Activated CD8-positive, alpha-beta T cell treated with anti-CD3 and anti-CD28 coated beads for 36 hours (primary cell): ENCODE measurements at regions not wholly inside any gene's neighbourhood (a gene's known extent, or its start where the extent isn't known, plus 50 kb on each side); places are given as distances from the start of the nearest gene placed in this dataset.

ENCODE experiments used
- ATAC-seq: fragments of 200-7000 bp; cut with Tn5 transposase; one replicate; pipeline ENCODE4 v1.10.0; 2021; ENCODE audit warnings: mild to moderate bottlenecking, moderate library complexity
- CTCF ChIA-PET: fragments of 350-600 bp; sonication (Branson Sonifier 250); formaldehyde crosslinking; loops from one replicate; lab custom pipeline; 2021; ENCODE audit warnings: antibody characterized with exemption; lab: Charles Lee
- POLR2A ChIA-PET: fragments of 350-600 bp; sonication (Branson Sonifier 250); formaldehyde crosslinking; loops from one replicate; lab custom pipeline; 2021; ENCODE audit warnings: antibody characterized with exemption; lab: Charles Lee
- DNase-seq: peaks from one replicate; pipeline ENCODE4 v3.0.0-alpha.2; 2020
- H3K27ac Mint-ChIP-seq: one replicate; pipeline ENCODE4 v1.8.0; 2021; ENCODE audit warnings: mild to moderate bottlenecking, mixed read lengths
- H3K27me3 Mint-ChIP-seq: one replicate; pipeline ENCODE4 v1.8.0; 2021; ENCODE audit warnings: mixed read lengths
- H3K36me3 Mint-ChIP-seq: one replicate; pipeline ENCODE4 v1.8.0; 2021; ENCODE audit warnings: low read depth, mixed read lengths
- H3K4me1 Mint-ChIP-seq: one replicate; pipeline ENCODE4 v1.8.0; 2021; ENCODE audit warnings: low read depth, mixed read lengths
- H3K4me3 Mint-ChIP-seq: one replicate; pipeline ENCODE4 v1.8.0; 2021; ENCODE audit warnings: mild to moderate bottlenecking, moderate library complexity, mixed read lengths
- H3K9me3 Mint-ChIP-seq: one replicate; pipeline ENCODE4 v1.8.0; 2021; ENCODE audit warnings: mixed read lengths
- intact Hi-C: fragments of 100-400 bp; cut with micrococcal nuclease; formaldehyde crosslinking; loops from one replicate; pipeline ENCODE4 v1.10.0; 2022
- TF ChIP-seq, protein P1 (sequence below): fragments of 200-600 bp; IDR thresholded peaks from one replicate; pipeline ENCODE4 v1.8.0; 2022; ENCODE audit warnings: antibody characterized with exemption, mild to moderate bottlenecking

DNA sequence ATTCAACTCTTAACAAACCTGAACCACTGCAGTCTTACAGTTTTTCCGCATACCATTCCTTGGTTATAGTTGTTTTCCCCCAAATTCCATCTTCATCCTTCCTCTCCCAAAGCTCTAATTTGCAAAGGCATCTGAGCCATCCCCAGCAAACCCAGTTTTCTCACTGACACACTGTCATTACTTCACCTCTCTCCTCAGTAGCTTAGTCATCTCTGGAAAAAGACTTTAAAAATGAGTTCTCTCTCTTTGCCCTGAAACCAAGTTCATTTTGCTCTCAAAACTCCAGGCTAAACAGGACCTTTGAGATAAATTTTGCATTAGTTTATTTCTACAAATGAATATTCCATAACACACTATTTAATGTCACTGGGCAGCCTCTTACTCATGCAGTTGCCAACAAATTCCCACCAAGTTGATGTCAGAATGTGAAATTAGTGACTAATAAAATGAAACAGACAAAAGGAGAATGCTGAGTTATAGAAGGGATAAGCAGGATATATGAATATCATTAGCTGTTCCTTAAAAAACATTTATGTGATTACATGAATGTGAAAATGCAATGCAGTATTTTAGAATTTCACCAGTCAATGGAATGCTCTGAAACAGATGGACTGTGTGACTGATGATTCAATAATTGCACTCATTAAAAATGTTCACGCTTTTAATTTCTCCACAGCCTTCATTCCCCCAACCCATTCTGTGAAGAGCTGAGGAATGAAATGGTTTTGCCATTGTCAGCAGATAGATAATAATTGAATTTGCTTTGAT lies 107.4 kb upstream of the DMAC1 start:
- CTCF ChIA-PET = no interaction called here
- no peaks in the 10 kb centered on the region for H3K9me3 Mint-ChIP-seq
- no peak for DNase-seq
- no peak for ATAC-seq
- H3K27ac Mint-ChIP-seq = no peak overlapping the region
- H3K4me1 Mint-ChIP-seq = peaks cover 4% of the 10 kb centered on the region
- H3K4me3 Mint-ChIP-seq = no peak overlapping the region
- intact Hi-C loops = no loop called here
- TF ChIP-seq, protein P1, sequence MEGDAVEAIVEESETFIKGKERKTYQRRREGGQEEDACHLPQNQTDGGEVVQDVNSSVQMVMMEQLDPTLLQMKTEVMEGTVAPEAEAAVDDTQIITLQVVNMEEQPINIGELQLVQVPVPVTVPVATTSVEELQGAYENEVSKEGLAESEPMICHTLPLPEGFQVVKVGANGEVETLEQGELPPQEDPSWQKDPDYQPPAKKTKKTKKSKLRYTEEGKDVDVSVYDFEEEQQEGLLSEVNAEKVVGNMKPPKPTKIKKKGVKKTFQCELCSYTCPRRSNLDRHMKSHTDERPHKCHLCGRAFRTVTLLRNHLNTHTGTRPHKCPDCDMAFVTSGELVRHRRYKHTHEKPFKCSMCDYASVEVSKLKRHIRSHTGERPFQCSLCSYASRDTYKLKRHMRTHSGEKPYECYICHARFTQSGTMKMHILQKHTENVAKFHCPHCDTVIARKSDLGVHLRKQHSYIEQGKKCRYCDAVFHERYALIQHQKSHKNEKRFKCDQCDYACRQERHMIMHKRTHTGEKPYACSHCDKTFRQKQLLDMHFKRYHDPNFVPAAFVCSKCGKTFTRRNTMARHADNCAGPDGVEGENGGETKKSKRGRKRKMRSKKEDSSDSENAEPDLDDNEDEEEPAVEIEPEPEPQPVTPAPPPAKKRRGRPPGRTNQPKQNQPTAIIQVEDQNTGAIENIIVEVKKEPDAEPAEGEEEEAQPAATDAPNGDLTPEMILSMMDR = no peak
- POLR2A ChIA-PET = interaction anchor here (1.0 kb wide), 1 partner anchor 12 kb away, joined by 3 read pairs; no protein-coding TSS in a partner anchor
- peaks cover 2% of the 10 kb centered on the region for H3K27me3 Mint-ChIP-seq
- no peaks in the 10 kb centered on the region for H3K36me3 Mint-ChIP-seq

DNA sequence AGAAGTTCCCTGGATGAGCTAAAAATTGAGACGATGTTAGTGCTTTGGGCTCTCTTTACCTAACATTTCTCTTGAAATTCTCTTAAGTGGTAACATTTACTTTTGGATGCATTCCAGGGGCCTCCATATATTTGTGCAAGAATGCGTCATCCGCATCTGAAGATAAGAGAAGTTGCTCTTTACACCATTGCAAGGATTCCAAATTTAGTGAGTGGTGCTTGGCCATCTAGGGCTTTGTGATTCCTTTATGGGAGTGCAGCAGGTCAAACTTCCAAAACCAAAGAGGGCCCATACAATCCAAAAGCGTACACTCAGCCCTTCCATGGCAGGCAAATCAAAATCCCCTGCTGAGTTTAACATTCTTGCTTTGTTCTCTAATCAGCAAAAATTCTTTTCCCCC lies 102.0 kb upstream of the DMAC1 start:
- H3K9me3 Mint-ChIP-seq = no peaks in the 10 kb centered on the region
- POLR2A ChIA-PET = no interaction called here
- no peaks in the 10 kb centered on the region for H3K27me3 Mint-ChIP-seq
- no peak for ATAC-seq
- no peak for DNase-seq
- intact Hi-C loops = no loop called here
- CTCF ChIA-PET = no interaction called here
- H3K4me1 Mint-ChIP-seq = peaks cover under 1% of the 10 kb centered on the region
- TF ChIP-seq, protein P1 = no peak
- no peak overlapping the region for H3K27ac Mint-ChIP-seq
- H3K4me3 Mint-ChIP-seq = no peak overlapping the region
- no peaks in the 10 kb centered on the region for H3K36me3 Mint-ChIP-seq

DNA sequence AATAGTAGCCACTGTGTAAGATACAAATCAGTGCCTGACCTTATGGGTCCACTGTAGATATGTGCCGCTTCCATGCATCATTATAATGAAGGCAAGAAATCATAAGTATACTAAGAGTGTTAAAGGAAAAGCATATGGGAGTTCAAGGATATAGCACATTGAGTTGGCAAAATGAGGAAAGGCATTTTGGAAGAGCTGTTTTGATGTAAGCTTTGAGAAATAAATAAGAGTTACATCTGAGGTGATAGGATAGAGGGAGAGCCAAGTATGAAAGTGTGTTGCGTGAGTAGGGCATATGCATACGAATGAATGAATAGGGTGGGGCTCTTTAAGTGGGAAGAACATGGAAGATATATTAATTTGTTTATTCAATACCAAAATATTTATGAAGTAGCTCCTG lies 101.0 kb upstream of the DMAC1 start:
- no peaks in the 10 kb centered on the region for H3K36me3 Mint-ChIP-seq
- no peak overlapping the region for H3K27ac Mint-ChIP-seq
- no peaks in the 10 kb centered on the region for H3K27me3 Mint-ChIP-seq
- ATAC-seq = no peak
- H3K4me1 Mint-ChIP-seq = no peaks in the 10 kb centered on the region
- no peak overlapping the region for H3K4me3 Mint-ChIP-seq
- TF ChIP-seq, protein P1 = no peak
- intact Hi-C loops = no loop called here
- CTCF ChIA-PET = no interaction called here
- no peak for DNase-seq
- POLR2A ChIA-PET = no interaction called here
- H3K9me3 Mint-ChIP-seq = no peaks in the 10 kb centered on the region

DNA sequence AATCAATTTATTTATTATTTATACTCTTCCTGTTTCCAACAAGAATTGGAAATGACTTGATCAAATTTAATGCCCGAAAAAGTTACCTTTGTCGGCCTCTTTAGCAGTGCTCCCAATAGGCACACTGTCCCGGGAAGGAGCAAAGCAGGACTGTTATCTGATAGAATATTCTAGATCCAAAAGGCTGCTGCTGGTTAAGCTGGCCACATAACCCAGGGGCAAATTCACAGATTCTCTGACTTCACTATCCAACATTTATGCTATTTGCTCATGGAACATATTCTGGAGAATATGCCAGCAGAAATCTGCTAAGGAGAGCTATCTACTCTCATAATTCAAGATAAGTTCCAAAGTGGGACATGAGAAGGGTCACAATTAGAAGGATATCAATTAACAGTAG lies 100.2 kb upstream of the DMAC1 start:
- TF ChIP-seq, protein P1 = no peak
- Mint-ChIP-seq H3K4me3 (no peak overlapping the region), H3K9me3 (no peaks in the 10 kb centered on the region), H3K4me1 (no peaks in the 10 kb centered on the region), H3K27ac (no peak overlapping the region), H3K27me3 (no peaks in the 10 kb centered on the region), H3K36me3 (no peaks in the 10 kb centered on the region)
- CTCF ChIA-PET = no interaction called here
- ATAC-seq (no peak), DNase-seq (no peak)
- POLR2A ChIA-PET = no interaction called here
- intact Hi-C loops = no loop called here

DNA sequence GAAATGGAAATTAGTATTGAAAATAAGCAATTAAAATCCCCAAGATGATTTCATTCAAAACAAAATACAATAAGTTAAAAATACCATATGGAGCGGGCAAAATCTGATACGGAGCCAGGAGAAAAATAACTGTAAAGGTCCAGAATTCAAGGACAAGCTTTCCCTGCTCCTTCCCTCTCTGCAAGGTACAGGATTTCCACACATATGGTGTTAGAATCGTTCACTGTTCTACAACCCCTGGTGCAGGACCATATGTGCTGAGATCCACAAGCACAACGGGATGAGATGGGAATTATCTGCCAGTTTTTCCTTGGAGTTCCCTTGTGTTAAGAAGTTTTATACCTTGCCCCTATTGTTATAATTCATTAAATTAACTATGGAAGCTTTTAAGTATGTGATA lies 94.7 kb upstream of the DMAC1 start:
- TF ChIP-seq, protein P1 = no peak
- intact Hi-C loops = no loop called here
- DNase-seq (no peak), ATAC-seq (no peak)
- Mint-ChIP-seq H3K4me3 (no peak overlapping the region), H3K36me3 (peaks cover 1% of the 10 kb centered on the region), H3K4me1 (no peaks in the 10 kb centered on the region), H3K27ac (no peak overlapping the region), H3K27me3 (no peaks in the 10 kb centered on the region), H3K9me3 (peaks cover 8% of the 10 kb centered on the region)
- POLR2A ChIA-PET = no interaction called here
- CTCF ChIA-PET = interaction anchor here (1.0 to 1.5 kb wide), 2 partner anchors 11 to 42 kb away, joined by 4 to 5 read pairs; no protein-coding TSS in a partner anchor
